HepG2 (cell line): ENCODE measurements at regions not wholly inside any gene's neighbourhood (a gene's known extent, or its start where the extent isn't known, plus 50 kb on each side); places are given as distances from the start of the nearest gene placed in this dataset.

ENCODE experiments used
- ATAC-seq: fragments of 200-7000 bp; cut with Tn5 transposase; 3 replicates; pipeline ENCODE4 v1.9.1; 2020; ENCODE audit warnings: mild to moderate bottlenecking, moderate library complexity
- BruUV-seq: library from RNA; stranded (reverse); fragments of 400-500 nt; replicated peaks from 2 replicates; lab custom pipeline; 2021; lab: Mats Ljungman, UMichigan
- CTCF ChIA-PET: fragments of 300-600 bp; formaldehyde crosslinking; extraction: SDS; loops from one replicate; lab custom pipeline; 2021; ENCODE audit warnings: low total read pairs, inconsistent platforms, low intra/inter-chr PET ratio; lab: Yijun Ruan, JAX
- POLR2A ChIA-PET: fragments of 350-600 bp; sonication (Branson Sonifier 250); formaldehyde crosslinking; loops from one replicate; lab custom pipeline; 2020; ENCODE audit warnings: antibody characterized with exemption, inconsistent platforms; lab: Yijun Ruan, JAX
- DNase-seq: peaks from one replicate; pipeline ENCODE4 v3.0.0-alpha.2; 2015; ENCODE audit warnings: low spot score
- FAIRE-seq: peaks from 3 replicates; lab custom pipeline; 2011; peaks lifted over from hg19 to GRCh38; lab: Jason Lieb, UNC
- H2AFZ ChIP-seq: one replicate; pipeline ENCODE4 v1.6.1; 2011; ENCODE audit warnings: low read length, inconsistent platforms
- H3K27ac ChIP-seq: fragments of 300-600 bp; 3 replicates; pipeline ENCODE4 v1.8.0; 2011; ENCODE audit warnings: mixed run types, mild to moderate bottlenecking, mixed read lengths, low read length, inconsistent platforms; ENCODE audit not compliant: insufficient read depth; ENCODE audit errors: extremely low read length
- H3K27me3 ChIP-seq, 2 experiments: fragments of 200-600 bp in 1 of 2; 2 replicates in 1 of 2; 3 replicates in 1 of 2; pipeline versions ENCODE4 v1.6.0 to v1.8.0; 2011; ENCODE audit warnings: low read length in 2 of 2, mild to moderate bottlenecking in 2 of 2, moderate library complexity in 2 of 2, inconsistent platforms in 1 of 2; ENCODE audit not compliant: insufficient read depth in 2 of 2, control insufficient read depth in 1 of 2
- H3K36me3 ChIP-seq, 2 experiments: fragments of 200-600 bp in 1 of 2; replicated peaks in 1 of 2; 2 replicates in 1 of 2; 3 replicates in 1 of 2; pipeline versions ENCODE4 v1.5.1 to v1.8.0; 2011; ENCODE audit warnings: low read length in 2 of 2, inconsistent platforms in 1 of 2; ENCODE audit not compliant: insufficient read depth in 2 of 2, control insufficient read depth in 1 of 2
- H3K4me1 ChIP-seq: 2 replicates; pipeline ENCODE4 v1.5.1; 2012; ENCODE audit warnings: low read length, inconsistent platforms; ENCODE audit not compliant: insufficient read depth
- H3K4me2 ChIP-seq: 2 replicates; pipeline ENCODE4 v1.6.0; 2011; ENCODE audit warnings: low read depth, low read length, inconsistent platforms
- H3K4me3 ChIP-seq, 3 experiments: fragments of 200-600 bp in 1 of 3; sonication (generic), shearing (Covaris generic) in 1 of 3; replicated peaks in 1 of 3; 2 replicates each; pipeline ENCODE4 v1.5.1; 2011 to 2016; ENCODE audit warnings: low read length in 3 of 3, inconsistent platforms in 2 of 3, low read depth in 2 of 3, mild to moderate bottlenecking in 2 of 3, control low read depth in 1 of 3, mixed read lengths in 1 of 3; ENCODE audit not compliant: insufficient read depth in 1 of 3
- H3K79me2 ChIP-seq: one replicate; pipeline ENCODE4 v1.6.1; 2011; ENCODE audit warnings: low read length, inconsistent platforms; ENCODE audit not compliant: insufficient read depth
- H3K9ac ChIP-seq: 2 replicates; pipeline ENCODE4 v1.6.0; 2011; ENCODE audit warnings: mild to moderate bottlenecking, low read depth, low read length, inconsistent platforms; ENCODE audit not compliant: insufficient read depth
- H3K9me3 ChIP-seq: 2 replicates; pipeline ENCODE4 v1.5.1; 2012; ENCODE audit warnings: mild to moderate bottlenecking, low read length
- H4K20me1 ChIP-seq: 2 replicates; pipeline ENCODE4 v1.6.0; 2011; ENCODE audit warnings: inconsistent platforms, mild to moderate bottlenecking, low read length, moderate library complexity; ENCODE audit not compliant: insufficient read depth
- ARHGAP35 ChIP-seq: sonication (generic); formaldehyde crosslinking; IDR thresholded peaks from 2 replicates; pipeline ENCODE4 v1.9.0; 2022; ENCODE audit warnings: mild to moderate bottlenecking, inconsistent platforms, moderate library complexity, missing genetic modification reagents, borderline replicate concordance
- ATF5 ChIP-seq: sonication (generic); formaldehyde crosslinking; IDR thresholded peaks from 2 replicates; pipeline ENCODE4 v1.4.0; 2020; ENCODE audit warnings: mild to moderate bottlenecking, low read depth, missing genetic modification reagents
- DPF2 ChIP-seq: sonication (generic); formaldehyde crosslinking; IDR thresholded peaks from 2 replicates; pipeline ENCODE4 v1.4.0; 2020; ENCODE audit warnings: mild to moderate bottlenecking, low read depth, missing genetic modification reagents, borderline replicate concordance
- ELF3 ChIP-seq: IDR thresholded peaks from 2 replicates; pipeline ENCODE4 v1.6.1; 2016; ENCODE audit warnings: missing genetic modification reagents, missing compliant biosample characterization
- EP300 ChIP-seq, 3 experiments: sonication (generic) in 1 of 3; formaldehyde crosslinking in 1 of 3; IDR thresholded peaks; 2 replicates each; pipeline versions ENCODE4 v1.5.1 to v1.6.1; 2011 to 2020; ENCODE audit warnings: low read depth in 2 of 3, low read length in 2 of 3, borderline replicate concordance in 1 of 3, improper control_type of control experiment in 1 of 3, mild to moderate bottlenecking in 1 of 3, missing genetic modification reagents in 1 of 3, moderate library complexity in 1 of 3
- HCFC1 ChIP-seq: fragments of 150-350 bp; IDR thresholded peaks from 2 replicates; pipeline ENCODE4 v1.6.1; 2014; ENCODE audit warnings: low read depth, low read length
- IRX3 ChIP-seq: sonication (generic); formaldehyde crosslinking; IDR thresholded peaks from 2 replicates; pipeline ENCODE4 v1.8.1; 2023; ENCODE audit warnings: mild to moderate bottlenecking, low read depth, missing genetic modification reagents, borderline replicate concordance
- KAT8 ChIP-seq: IDR thresholded peaks from 2 replicates; pipeline ENCODE4 v1.6.1; 2016; ENCODE audit warnings: missing genetic modification reagents, missing compliant biosample characterization
- KDM4B ChIP-seq: sonication (generic); formaldehyde crosslinking; IDR thresholded peaks from 2 replicates; pipeline ENCODE4 v1.4.0; 2020; ENCODE audit warnings: missing genetic modification reagents
- MEIS2 ChIP-seq: sonication (generic); formaldehyde crosslinking; IDR thresholded peaks from 2 replicates; pipeline ENCODE4 v1.9.0; 2021; ENCODE audit warnings: mild to moderate bottlenecking, missing genetic modification reagents
- NFKBIZ ChIP-seq: IDR thresholded peaks from 2 replicates; pipeline ENCODE4 v1.6.1; 2018; ENCODE audit warnings: missing genetic modification reagents, missing compliant biosample characterization
- PCBP1 ChIP-seq: fragments of 200-400 bp; formaldehyde crosslinking; IDR thresholded peaks from 2 replicates; pipeline ENCODE4 v1.6.1; 2017; ENCODE audit warnings: mild to moderate bottlenecking, low read depth, low read length, borderline replicate concordance
- POLR2AphosphoS5 ChIP-seq: IDR thresholded peaks from 2 replicates; pipeline ENCODE4 v1.6.1; 2012; ENCODE audit warnings: low read depth, low read length
- RBFOX2 ChIP-seq: fragments of 200-400 bp; formaldehyde crosslinking; IDR thresholded peaks from 2 replicates; pipeline ENCODE4 v1.6.1; 2017; ENCODE audit warnings: low read depth, mild to moderate bottlenecking, low read length
- SIN3B ChIP-seq: fragments of 150-350 bp; IDR thresholded peaks from 2 replicates; pipeline ENCODE4 v1.6.1; 2014; ENCODE audit warnings: low read length
- ZNF335 ChIP-seq: sonication (generic); formaldehyde crosslinking; IDR thresholded peaks from 2 replicates; pipeline ENCODE4 v1.4.0; 2020; ENCODE audit warnings: missing genetic modification reagents
- ZNF572 ChIP-seq: sonication (generic); formaldehyde crosslinking; IDR thresholded peaks from 2 replicates; pipeline ENCODE4 v1.5.1; 2020; ENCODE audit warnings: mild to moderate bottlenecking, missing genetic modification reagents
- ZNF691 ChIP-seq: sonication (generic); formaldehyde crosslinking; IDR thresholded peaks from 2 replicates; pipeline ENCODE4 v1.4.0; 2020; ENCODE audit warnings: missing genetic modification reagents, low read depth, mild to moderate bottlenecking, borderline replicate concordance
- ZNF766 ChIP-seq: sonication (generic); formaldehyde crosslinking; IDR thresholded peaks from 2 replicates; pipeline ENCODE4 v1.5.0; 2020; ENCODE audit warnings: missing genetic modification reagents, borderline replicate concordance
- WGBS: methylation state at CpG from one replicate; pipeline ENCODE4 v1.1.6; 2017; ENCODE audit warnings: low lambda C conversion rate; 5-methylcytosine and 5-hydroxymethylcytosine counted together
- in situ Hi-C: cut with HindIII; loops from 2 replicates; pipeline ENCODE4 v1.10.0; 2017; ENCODE audit warnings: low pct_unique_long_range_greater_than_20kb; ENCODE audit not compliant: extremely low pct_ligation_motif_present
- intact Hi-C: fragments of 100-400 bp; cut with micrococcal nuclease; formaldehyde crosslinking; loops from one replicate; pipeline ENCODE4 v1.10.0; 2022; ENCODE audit not compliant: unreplicated experiment

GRCh38 chr6:67775333-67775732 is 859.7 kb upstream of the ADGRB3 start:
- CTCF ChIA-PET, result no interaction called here
- Histone ChIP-seq H3K9ac (no peak overlapping the region), H3K9me3 (no peaks in the 10 kb centered on the region), H3K4me1 (no peaks in the 10 kb centered on the region), H3K4me3 (no peak overlapping the region), H3K27ac (no peak overlapping the region), H3K79me2 (no peaks in the 10 kb centered on the region), H3K27me3 (no peaks in the 10 kb centered on the region), H3K4me2 (no peak overlapping the region), H4K20me1 (no peaks in the 10 kb centered on the region), H2AFZ (no peak overlapping the region), H3K36me3 (no peaks in the 10 kb centered on the region)
- TF ChIP-seq ZNF335 (CRISPR knock-in tag) (no peak), ZNF691 (CRISPR knock-in tag) (no peak), KDM4B (CRISPR knock-in tag) (no peak), HCFC1 (no peak), ATF5 (CRISPR knock-in tag) (no peak), ZNF766 (CRISPR knock-in tag) (no peak), EP300 (IDR thresholded peaks at IDR 0.05; ENCODE audit: low read depth in 2 of 2, low read length in 2 of 2) (no peak), EP300 (CRISPR knock-in tag; IDR thresholded peaks at IDR 0.05; ENCODE audit: borderline replicate concordance) (no peak), SIN3B (no peak)
- intact Hi-C loops, result no loop called here
- POLR2A ChIA-PET, result no interaction called here
- FAIRE-seq (no peak), DNase-seq (no peak), ATAC-seq (no peak)
- no TSS peak for BruUV-seq
- WGBS, result 0% methylated on average over 1 of the region's 1 CpG
- in situ Hi-C loops, result no loop called here

- H3K9ac ChIP-seq, result no peak overlapping the region
- no peaks in the 10 kb centered on the region for H3K27me3 ChIP-seq
- ATAC-seq (no peak), DNase-seq (no peak), FAIRE-seq (no peak)
- H3K9me3 ChIP-seq, result no peaks in the 10 kb centered on the region
- no peak overlapping the region for H3K4me2 ChIP-seq
- POLR2A ChIA-PET, result no interaction called here
- H4K20me1 ChIP-seq, result no peaks in the 10 kb centered on the region
- no peak overlapping the region for H3K4me3 ChIP-seq
- intact Hi-C loops (no loop called here), in situ Hi-C loops (no loop called here)
- BruUV-seq, result no TSS peak
- H3K36me3 ChIP-seq, result no peaks in the 10 kb centered on the region
- H3K4me1 ChIP-seq, result no peaks in the 10 kb centered on the region
- H3K79me2 ChIP-seq, result no peaks in the 10 kb centered on the region
- no peak overlapping the region for H2AFZ ChIP-seq
- TF ChIP-seq KAT8 (CRISPR knock-in tag), result no peak
- TF ChIP-seq MEIS2, result no peak
- TF ChIP-seq DPF2 (CRISPR knock-in tag), result no peak
- TF ChIP-seq RBFOX2, result no peak
- TF ChIP-seq IRX3 (CRISPR knock-in tag), result no peak
- no peak for TF ChIP-seq ELF3 (CRISPR knock-in tag)
- TF ChIP-seq PCBP1, result no peak
- no peak for TF ChIP-seq POLR2AphosphoS5
- TF ChIP-seq ARHGAP35 (CRISPR knock-in tag), result no peak
- no peak for TF ChIP-seq NFKBIZ (CRISPR knock-in tag)
- TF ChIP-seq ZNF572 (CRISPR knock-in tag), result no peak
- no peak overlapping the region for H3K27ac ChIP-seq
- CTCF ChIA-PET, result no interaction called here
These were observed 866.1 kb upstream of the ADGRB3 start for GRCh38 chr6:67768972-67769371.
